ENCODE measurements at regions not wholly inside any gene's neighbourhood (a gene's known extent, or its start where the extent isn't known, plus 50 kb on each side); places are given as distances from the start of the nearest gene placed in this dataset.

DNA sequence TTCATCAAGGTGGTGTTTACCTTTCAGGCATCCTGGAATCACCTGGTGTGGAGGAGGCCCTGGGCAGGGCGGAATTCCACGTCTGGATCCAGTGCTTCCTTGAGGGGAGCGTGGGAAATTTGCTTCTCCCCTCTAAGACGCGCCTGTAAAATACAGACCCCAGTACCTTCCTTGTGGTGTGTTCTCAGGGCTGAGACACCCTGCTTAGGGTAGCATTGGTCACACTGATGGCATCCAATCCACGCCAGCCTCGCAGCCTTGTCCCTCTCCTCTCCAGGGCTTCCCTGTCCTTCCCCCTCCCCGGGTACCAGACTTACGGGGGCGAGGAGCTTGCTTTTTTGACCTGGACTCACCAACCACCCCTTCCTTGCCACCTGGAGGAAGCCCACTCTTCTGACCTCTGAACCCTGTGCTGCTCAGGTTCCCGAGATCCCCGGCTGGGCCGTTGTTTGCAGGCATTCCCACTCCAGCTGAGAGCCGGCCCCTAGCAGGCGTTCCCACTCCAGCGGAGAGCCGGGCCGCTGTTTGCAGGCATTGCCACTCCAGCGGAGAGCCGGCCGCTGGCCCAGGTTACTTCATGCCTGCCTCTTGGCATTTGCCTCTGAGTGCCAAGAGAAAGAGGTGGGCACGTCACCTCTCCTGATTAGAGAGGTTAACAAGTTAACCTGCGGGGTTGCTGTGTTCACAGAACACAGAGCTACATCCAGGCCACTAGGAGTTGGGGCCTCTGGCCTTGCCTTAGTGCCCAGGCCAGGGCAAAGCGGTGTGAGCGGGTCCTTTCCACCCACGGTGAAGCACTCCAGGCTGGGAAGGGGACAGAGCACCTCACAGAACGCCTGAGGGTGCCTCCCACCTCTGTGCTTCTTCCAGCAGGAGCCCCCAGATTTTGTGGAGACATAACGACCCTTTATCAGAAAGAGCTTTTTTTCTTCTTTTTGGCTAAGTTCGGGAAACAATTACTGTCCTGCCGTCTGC is 254.0 kb upstream of the PPP2R2D start:
- TF ChIP-seq, protein P1, sequence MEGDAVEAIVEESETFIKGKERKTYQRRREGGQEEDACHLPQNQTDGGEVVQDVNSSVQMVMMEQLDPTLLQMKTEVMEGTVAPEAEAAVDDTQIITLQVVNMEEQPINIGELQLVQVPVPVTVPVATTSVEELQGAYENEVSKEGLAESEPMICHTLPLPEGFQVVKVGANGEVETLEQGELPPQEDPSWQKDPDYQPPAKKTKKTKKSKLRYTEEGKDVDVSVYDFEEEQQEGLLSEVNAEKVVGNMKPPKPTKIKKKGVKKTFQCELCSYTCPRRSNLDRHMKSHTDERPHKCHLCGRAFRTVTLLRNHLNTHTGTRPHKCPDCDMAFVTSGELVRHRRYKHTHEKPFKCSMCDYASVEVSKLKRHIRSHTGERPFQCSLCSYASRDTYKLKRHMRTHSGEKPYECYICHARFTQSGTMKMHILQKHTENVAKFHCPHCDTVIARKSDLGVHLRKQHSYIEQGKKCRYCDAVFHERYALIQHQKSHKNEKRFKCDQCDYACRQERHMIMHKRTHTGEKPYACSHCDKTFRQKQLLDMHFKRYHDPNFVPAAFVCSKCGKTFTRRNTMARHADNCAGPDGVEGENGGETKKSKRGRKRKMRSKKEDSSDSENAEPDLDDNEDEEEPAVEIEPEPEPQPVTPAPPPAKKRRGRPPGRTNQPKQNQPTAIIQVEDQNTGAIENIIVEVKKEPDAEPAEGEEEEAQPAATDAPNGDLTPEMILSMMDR (IDR thresholded peaks at IDR 0.05; ENCODE audit: poor library complexity, severe bottlenecking): no peak
- TF ChIP-seq TAF1 (IDR thresholded peaks at IDR 0.05; ENCODE audit: low read depth) (no peak), EZH2 (IDR thresholded peaks at IDR 0.05; ENCODE audit: borderline replicate concordance, insufficient read depth, low read length, poor library complexity, severe bottlenecking) (no peak), POLR2AphosphoS5 (IDR thresholded peaks at IDR 0.05) (no peak), MXI1 (conservative IDR thresholded peaks at IDR 0.05; ENCODE audit: poor library complexity, severe bottlenecking) (no peak)
